Kidney (tissue), 13 donors: ENCODE measurements at regions not wholly inside any gene's neighbourhood (a gene's known extent, or its start where the extent isn't known, plus 50 kb on each side); places are given as distances from the start of the nearest gene placed in this dataset.

Experiments
- DNase-seq, 5 donors: peaks; one replicate each; pipeline ENCODE4 v3.0.0-alpha.2; 2013 to 2020
- FAIRE-seq: peaks from 2 replicates; lab custom pipeline; 2012; peaks lifted over from hg19 to GRCh38; lab: Jason Lieb, UNC
- H3K27ac ChIP-seq, 2 donors: one replicate each; pipeline ENCODE4 v1.7.0; 2013; ENCODE audit warnings: low read depth in 2 of 2, low read length in 2 of 2, inconsistent platforms in 1 of 2
- H3K27me3 ChIP-seq: one replicate; pipeline ENCODE4 v1.7.1; 2013; ENCODE audit warnings: low read length, inconsistent platforms; ENCODE audit not compliant: control insufficient read depth, insufficient read depth
- H3K36me3 ChIP-seq, 3 donors: one replicate each; pipeline versions ENCODE4 v1.7.0 to v1.7.1; 2013; ENCODE audit warnings: low read length in 3 of 3, control low read depth in 1 of 3, inconsistent platforms in 1 of 3; ENCODE audit not compliant: insufficient read depth in 3 of 3, control insufficient read depth in 2 of 3
- H3K4me1 ChIP-seq, 3 donors: one replicate each; pipeline versions ENCODE4 v1.7.0 to v1.7.1; 2013; ENCODE audit warnings: low read length in 3 of 3, inconsistent platforms in 1 of 3, low read depth in 1 of 3; ENCODE audit not compliant: control insufficient read depth in 2 of 3, insufficient read depth in 2 of 3
- H3K4me3 ChIP-seq, 3 donors: one replicate each; pipeline versions ENCODE4 v1.7.0 to v1.8.1; 2013; ENCODE audit warnings: low read length in 3 of 3, control low read depth in 1 of 3, inconsistent platforms in 1 of 3
- H3K9ac ChIP-seq, 3 donors: one replicate each; pipeline versions ENCODE4 v1.7.0 to v1.7.1; 2013; ENCODE audit warnings: low read length in 3 of 3, control low read depth in 1 of 3, inconsistent platforms in 1 of 3
- H3K9me3 ChIP-seq, 3 donors: one replicate each; pipeline versions ENCODE4 v1.7.0 to v1.7.1; 2013; ENCODE audit warnings: low read length in 3 of 3, control low read depth in 1 of 3, inconsistent platforms in 1 of 3; ENCODE audit not compliant: control insufficient read depth in 2 of 3, insufficient read depth in 1 of 3
- intact Hi-C: fragments of 100-400 bp; cut with DNase I; formaldehyde crosslinking; loops from one replicate; pipeline ENCODE4 v1.11.1; 2022
- TF ChIP-seq, protein P1 (sequence below): IDR thresholded peaks from 3 replicates; pipeline ENCODE4 v1.5.1; 2012; ENCODE audit warnings: mild to moderate bottlenecking, moderate library complexity, borderline replicate concordance; ENCODE audit not compliant: insufficient read depth; ENCODE audit errors: extremely low read depth
- donor health status: control.
- donor health status: control.
- donor health status: control.
- donor health status: control.
- donor health status: control.
- donor health status: DM: yes; HTN: yes; CAD: no.
- donor health status: Normal renal cell carcinoma (clear cell type).

DNA sequence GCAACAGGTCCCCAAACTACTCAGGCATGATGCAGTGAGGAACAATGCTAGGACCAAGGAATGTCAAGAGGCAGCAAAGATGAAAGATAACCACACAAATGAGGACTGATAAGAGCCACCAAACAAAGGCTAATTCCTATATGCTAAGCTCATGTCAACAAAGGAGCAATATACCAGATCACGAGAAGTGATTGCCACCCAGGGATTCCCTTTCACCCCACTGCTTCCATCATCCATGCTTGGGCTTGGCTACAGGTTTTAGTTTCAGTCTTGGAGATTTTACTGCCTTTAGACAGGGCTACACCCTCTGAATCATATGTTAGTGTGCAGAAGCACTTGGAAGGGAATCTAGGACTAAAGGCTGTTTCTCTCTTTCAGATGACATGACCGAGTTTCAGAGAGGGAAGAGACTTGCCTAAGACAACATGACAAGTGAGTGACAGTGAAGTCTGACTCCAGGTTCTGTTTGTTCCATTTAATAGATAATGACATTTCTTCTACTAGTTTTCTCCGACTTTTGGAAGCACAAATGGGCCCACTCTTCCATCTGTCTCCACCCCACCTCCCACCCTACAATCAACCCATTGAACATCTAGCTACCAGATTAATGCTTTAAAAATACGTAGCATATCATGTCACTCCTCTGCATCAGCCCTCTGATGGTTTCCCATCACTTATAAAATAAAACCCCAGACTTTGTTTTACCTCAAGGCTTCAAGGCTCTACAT, 173.5 kb upstream of the LRRN1 start:
- Histone ChIP-seq H3K9me3 (peaks cover 0 to 3% (median 0%) of the 10 kb centered on the region in 3 donors), H3K36me3 (no peaks in the 10 kb centered on the region), H3K27ac (no peak overlapping the region), H3K4me3 (no peak overlapping the region), H3K9ac (no peak overlapping the region), H3K4me1 (no peaks in the 10 kb centered on the region), H3K27me3 (no peaks in the 10 kb centered on the region)
- TF ChIP-seq, protein P1, sequence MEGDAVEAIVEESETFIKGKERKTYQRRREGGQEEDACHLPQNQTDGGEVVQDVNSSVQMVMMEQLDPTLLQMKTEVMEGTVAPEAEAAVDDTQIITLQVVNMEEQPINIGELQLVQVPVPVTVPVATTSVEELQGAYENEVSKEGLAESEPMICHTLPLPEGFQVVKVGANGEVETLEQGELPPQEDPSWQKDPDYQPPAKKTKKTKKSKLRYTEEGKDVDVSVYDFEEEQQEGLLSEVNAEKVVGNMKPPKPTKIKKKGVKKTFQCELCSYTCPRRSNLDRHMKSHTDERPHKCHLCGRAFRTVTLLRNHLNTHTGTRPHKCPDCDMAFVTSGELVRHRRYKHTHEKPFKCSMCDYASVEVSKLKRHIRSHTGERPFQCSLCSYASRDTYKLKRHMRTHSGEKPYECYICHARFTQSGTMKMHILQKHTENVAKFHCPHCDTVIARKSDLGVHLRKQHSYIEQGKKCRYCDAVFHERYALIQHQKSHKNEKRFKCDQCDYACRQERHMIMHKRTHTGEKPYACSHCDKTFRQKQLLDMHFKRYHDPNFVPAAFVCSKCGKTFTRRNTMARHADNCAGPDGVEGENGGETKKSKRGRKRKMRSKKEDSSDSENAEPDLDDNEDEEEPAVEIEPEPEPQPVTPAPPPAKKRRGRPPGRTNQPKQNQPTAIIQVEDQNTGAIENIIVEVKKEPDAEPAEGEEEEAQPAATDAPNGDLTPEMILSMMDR, result no peak
- FAIRE-seq (no peak), DNase-seq (no peak)
- intact Hi-C loops, result no loop called here

DNA sequence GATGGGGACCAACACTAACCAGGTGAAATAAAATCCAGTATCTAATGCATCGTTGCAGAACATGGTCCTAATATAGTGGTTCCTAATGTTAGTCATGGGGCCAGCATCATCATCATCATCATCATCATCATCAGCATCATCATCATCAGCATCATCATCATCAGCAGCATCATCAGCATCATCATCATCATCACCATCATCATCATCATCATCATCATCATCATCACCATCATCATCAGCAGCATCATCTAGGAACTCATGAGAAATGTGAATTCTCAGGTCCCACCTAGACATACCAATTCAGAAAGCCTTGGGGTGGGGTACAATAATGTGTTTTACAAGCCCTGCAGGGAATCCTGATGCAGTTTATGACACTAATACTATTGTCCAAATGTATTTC, 179.4 kb upstream of the LRRN1 start:
- H3K27me3 ChIP-seq, result no peaks in the 10 kb centered on the region
- H3K4me3 ChIP-seq, result no peak overlapping the region
- FAIRE-seq (no peak), DNase-seq (no peak)
- H3K4me1 ChIP-seq, result no peaks in the 10 kb centered on the region
- no peaks in the 10 kb centered on the region for H3K36me3 ChIP-seq
- H3K9ac ChIP-seq, result no peak overlapping the region
- H3K27ac ChIP-seq, result no peak overlapping the region
- TF ChIP-seq, protein P1, result no peak
- H3K9me3 ChIP-seq, result peaks cover 0 to 3% (median 0%) of the 10 kb centered on the region in 3 donors
- intact Hi-C loops, result no loop called here

DNA sequence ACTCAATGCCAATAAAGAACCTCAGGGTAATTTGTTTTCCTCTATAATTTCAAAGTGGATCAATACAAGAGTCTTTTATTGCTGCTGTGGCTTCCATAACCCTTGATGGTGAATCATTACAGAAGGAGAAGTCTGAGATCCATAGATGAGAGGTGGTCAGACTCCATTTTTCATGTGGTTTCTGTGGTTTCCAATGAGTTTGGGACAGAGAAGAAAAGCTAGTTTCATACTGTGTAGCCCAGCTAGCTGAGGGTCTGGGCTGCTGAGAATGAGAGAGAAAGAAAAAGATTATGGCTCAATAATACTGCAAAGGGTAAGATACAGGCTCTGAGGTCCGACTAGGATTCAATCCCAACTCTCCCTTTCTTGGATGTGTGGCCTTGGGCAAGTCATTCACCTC, 180.6 kb upstream of the LRRN1 start:
- intact Hi-C loops, result no loop called here
- Histone ChIP-seq H3K27me3 (no peaks in the 10 kb centered on the region), H3K4me1 (no peaks in the 10 kb centered on the region), H3K4me3 (no peak overlapping the region), H3K36me3 (no peaks in the 10 kb centered on the region), H3K9me3 (no peaks in the 10 kb centered on the region), H3K9ac (no peak overlapping the region), H3K27ac (no peak overlapping the region)
- TF ChIP-seq, protein P1, result no peak
- no peak for DNase-seq
- no peak for FAIRE-seq
